WTC11 (cell line): ENCODE measurements at regions not wholly inside any gene's neighbourhood (a gene's known extent, or its start where the extent isn't known, plus 50 kb on each side); places are given as distances from the start of the nearest gene placed in this dataset.
A peak's percentile ranks its signal among the peaks of the same experiment; 100 is the strongest.

ENCODE experiments used
- ATAC-seq: fragments of 200-7000 bp; cut with Tn5 transposase; 2 replicates; pipeline ENCODE4 v1.10.0; 2021; ENCODE audit warnings: mild to moderate bottlenecking, moderate library complexity
- CTCF ChIA-PET: fragments of 300-600 bp; sonication (Branson Sonifier 250); formaldehyde crosslinking; loops from one replicate; lab custom pipeline; 2021; ENCODE audit warnings: antibody characterized with exemption; lab: Charles Lee
- POLR2A ChIA-PET: fragments of 350-600 bp; sonication (Branson Sonifier 250); formaldehyde crosslinking; loops from one replicate; lab custom pipeline; 2021; ENCODE audit warnings: antibody characterized with exemption; lab: Charles Lee
- DNase-seq: peaks from one replicate; pipeline ENCODE4 v3.0.0; 2021; ENCODE audit warnings: low spot score
- H3K27ac Mint-ChIP-seq: 2 replicates; pipeline ENCODE4 v1.8.0; 2021; ENCODE audit warnings: mixed read lengths
- H3K27me3 Mint-ChIP-seq: 2 replicates; pipeline ENCODE4 v1.8.0; 2021; ENCODE audit warnings: low read depth, mild to moderate bottlenecking, moderate library complexity, mixed read lengths
- H3K36me3 Mint-ChIP-seq: 2 replicates; pipeline ENCODE4 v1.8.0; 2021; ENCODE audit warnings: mixed read lengths
- H3K4me1 Mint-ChIP-seq: 2 replicates; pipeline ENCODE4 v1.8.0; 2022; ENCODE audit warnings: mixed read lengths
- H3K4me3 Mint-ChIP-seq: 2 replicates; pipeline ENCODE4 v1.8.0; 2021; ENCODE audit warnings: mild to moderate bottlenecking, moderate library complexity, mixed read lengths
- H3K9me3 Mint-ChIP-seq: 2 replicates; pipeline ENCODE4 v1.8.0; 2021; ENCODE audit warnings: mixed read lengths
- ATF6 ChIP-seq: sonication (generic); formaldehyde crosslinking; IDR thresholded peaks from 2 replicates; pipeline ENCODE4 v1.8.1; 2023; ENCODE audit warnings: mild to moderate bottlenecking, missing genetic modification reagents
- E2F4 ChIP-seq: sonication (generic); formaldehyde crosslinking; IDR thresholded peaks from 2 replicates; pipeline ENCODE4 v1.8.1; 2022; ENCODE audit warnings: low read depth, mild to moderate bottlenecking, moderate library complexity, missing genetic modification reagents, borderline replicate concordance
- ELF4 ChIP-seq: sonication (generic); formaldehyde crosslinking; IDR thresholded peaks from 2 replicates; pipeline ENCODE4 v1.8.1; 2022; ENCODE audit warnings: low read depth, mild to moderate bottlenecking, moderate library complexity, missing genetic modification reagents
- EMX1 ChIP-seq: fragments of 250-450 bp; sonication (Bioruptor Pico); IDR thresholded peaks from 2 replicates; pipeline ENCODE4 v1.8.0; 2021; ENCODE audit warnings: mild to moderate bottlenecking
- GABPB1 ChIP-seq: sonication (generic); formaldehyde crosslinking; IDR thresholded peaks from 2 replicates; pipeline ENCODE4 v1.8.1; 2023; ENCODE audit warnings: mild to moderate bottlenecking, missing genetic modification reagents
- GRHL2 ChIP-seq: fragments of 250-450 bp; sonication (Bioruptor Pico); IDR thresholded peaks from 2 replicates; pipeline ENCODE4 v1.8.0; 2022; ENCODE audit warnings: mild to moderate bottlenecking, moderate library complexity; ENCODE audit not compliant: insufficient replicate concordance, severe bottlenecking
- IRF1 ChIP-seq: sonication (generic); formaldehyde crosslinking; IDR thresholded peaks from 2 replicates; pipeline ENCODE4 v1.8.0; 2023; ENCODE audit warnings: missing genetic modification reagents
- PRDM15 ChIP-seq: sonication (generic); formaldehyde crosslinking; IDR thresholded peaks from 2 replicates; pipeline ENCODE4 v1.8.0; 2022; ENCODE audit warnings: missing genetic modification reagents
- PRRX2 ChIP-seq: fragments of 250-450 bp; sonication (Bioruptor Pico); IDR thresholded peaks from 2 replicates; pipeline ENCODE4 v1.8.0; 2021; ENCODE audit warnings: mild to moderate bottlenecking
- TEAD4 ChIP-seq: sonication (generic); formaldehyde crosslinking; IDR thresholded peaks from 2 replicates; pipeline ENCODE4 v1.8.0; 2022; ENCODE audit warnings: mild to moderate bottlenecking, missing genetic modification reagents
- ZBTB21 ChIP-seq: sonication (generic); formaldehyde crosslinking; IDR thresholded peaks from 2 replicates; pipeline ENCODE4 v1.8.1; 2023; ENCODE audit warnings: mild to moderate bottlenecking, missing genetic modification reagents, borderline replicate concordance
- ZNF219 ChIP-seq: sonication (generic); formaldehyde crosslinking; IDR thresholded peaks from 2 replicates; pipeline ENCODE4 v1.8.0; 2023; ENCODE audit warnings: missing genetic modification reagents, mild to moderate bottlenecking, borderline replicate concordance
- ZNF281 ChIP-seq: sonication (generic); formaldehyde crosslinking; IDR thresholded peaks from 2 replicates; pipeline ENCODE4 v1.8.0; 2023; ENCODE audit warnings: mild to moderate bottlenecking, missing genetic modification reagents
- ZNF396 ChIP-seq: fragments of 250-450 bp; sonication (Bioruptor Pico); IDR thresholded peaks from 2 replicates; pipeline ENCODE4 v1.8.0; 2021; ENCODE audit warnings: mild to moderate bottlenecking, moderate library complexity, borderline replicate concordance
- ZNF416 ChIP-seq: fragments of 250-450 bp; sonication (Bioruptor Pico); IDR thresholded peaks from 2 replicates; pipeline ENCODE4 v1.9.0; 2021; ENCODE audit warnings: mild to moderate bottlenecking, inconsistent platforms
- ZNF532 ChIP-seq: fragments of 250-450 bp; sonication (Bioruptor Pico); IDR thresholded peaks from 2 replicates; pipeline ENCODE4 v1.9.0; 2021; ENCODE audit warnings: mild to moderate bottlenecking, borderline replicate concordance
- ZNF671 ChIP-seq: fragments of 250-450 bp; sonication (Bioruptor Pico); IDR thresholded peaks from 2 replicates; pipeline ENCODE4 v1.8.0; 2021; ENCODE audit warnings: mild to moderate bottlenecking

GRCh38 chr11:70680781-70681281 is 282.5 kb downstream of the CTTN start:
- POLR2A ChIA-PET = no interaction called here
- no peak for DNase-seq
- Mint-ChIP-seq H3K4me1 (peaks cover 23% of the 10 kb centered on the region), H3K27ac (peak overlapping the region; percentile 64; the same call in 1 of the 2 replicates), H3K27me3 (no peaks in the 10 kb centered on the region), H3K36me3 (0 out of 2 replicates have a peak, but pooled peaks cover 2% of the 10 kb centered on the region)
- no peak for ATAC-seq
- TF ChIP-seq ZNF396 (CRISPR knock-in tag) = no peak
- no peak for TF ChIP-seq ZNF416 (CRISPR knock-in tag)
- no peak for TF ChIP-seq GRHL2
- TF ChIP-seq ATF6 (CRISPR knock-in tag) = no peak
- TF ChIP-seq TEAD4 = no peak
- TF ChIP-seq ZNF281 (CRISPR knock-in tag) = no peak
- TF ChIP-seq EMX1 (CRISPR knock-in tag) = no peak
- TF ChIP-seq E2F4 (CRISPR knock-in tag) = no peak
- no peak for TF ChIP-seq GABPB1 (CRISPR knock-in tag)
- no peak for TF ChIP-seq PRDM15 (CRISPR knock-in tag)
- TF ChIP-seq ZNF219 = no peak
- no peak for TF ChIP-seq ZNF532 (CRISPR knock-in tag)
- TF ChIP-seq PRRX2 (CRISPR knock-in tag) = no peak
- TF ChIP-seq IRF1 (CRISPR knock-in tag) = no peak
- no peak for TF ChIP-seq ZBTB21 (CRISPR knock-in tag)
- TF ChIP-seq ZNF671 (CRISPR knock-in tag) = no peak
- TF ChIP-seq ELF4 = no peak
- TF ChIP-seq, all 79 proteins: peak for 0
- Mint-ChIP-seq H3K9me3 (no peaks in the 10 kb centered on the region), H3K4me3 (no peak overlapping the region)
- CTCF ChIA-PET = interaction anchor here (0.5 kb wide), 1 partner anchor 1525 kb away, joined by 4 read pairs; no protein-coding TSS in a partner anchor
